OCI-LY7 (cell line): ENCODE measurements at regions not wholly inside any gene's neighbourhood (a gene's known extent, or its start where the extent isn't known, plus 50 kb on each side); places are given as distances from the start of the nearest gene placed in this dataset.

Experiments used
- BruUV-seq: library from RNA; stranded (reverse); fragments of 400-500 nt; replicated peaks from 2 replicates; lab custom pipeline; 2021; lab: Mats Ljungman, UMichigan
- CTCF ChIA-PET: fragments of 300-600 bp; sonication (Branson Sonifier 250); formaldehyde crosslinking; loops from one replicate; lab custom pipeline; 2022; ENCODE audit warnings: antibody characterized with exemption; ENCODE audit not compliant: unreplicated experiment; lab: Charles Lee
- POLR2A ChIA-PET: fragments of 300-600 bp; sonication (Branson Sonifier 250); formaldehyde crosslinking; loops from one replicate; lab custom pipeline; 2022; ENCODE audit warnings: antibody characterized with exemption; lab: Charles Lee
- DNase-seq: peaks from one replicate; pipeline ENCODE4 v3.0.0-alpha.2; 2015; ENCODE audit warnings: low spot score
- H2AFZ ChIP-seq: fragments of 200-600 bp; sonication (generic), shearing (Covaris generic); 2 replicates; pipeline ENCODE4 v1.6.1; 2014; ENCODE audit warnings: mild to moderate bottlenecking, antibody characterized with exemption, low read length, moderate library complexity
- H3K27ac ChIP-seq: fragments of 200-600 bp; sonication (generic); 2 replicates; pipeline ENCODE4 v1.5.1; 2014; ENCODE audit warnings: mixed run types, low read depth, mild to moderate bottlenecking, moderate library complexity, low read length, inconsistent platforms; ENCODE audit not compliant: poor library complexity, severe bottlenecking
- H3K36me3 ChIP-seq: fragments of 200-600 bp; sonication (generic); 2 replicates; pipeline ENCODE4 v1.6.1; 2014; ENCODE audit warnings: mild to moderate bottlenecking, antibody characterized with exemption, low read length, moderate library complexity, mixed read lengths; ENCODE audit not compliant: insufficient read depth
- H3K4me1 ChIP-seq: fragments of 200-600 bp; sonication (generic); 2 replicates; pipeline ENCODE4 v1.5.1; 2014; ENCODE audit warnings: mild to moderate bottlenecking, low read length; ENCODE audit not compliant: insufficient read depth, poor library complexity, severe bottlenecking
- H3K4me2 ChIP-seq: fragments of 200-600 bp; sonication (generic); 2 replicates; pipeline ENCODE4 v1.6.1; 2014; ENCODE audit warnings: mild to moderate bottlenecking, low read length
- H3K4me3 ChIP-seq: fragments of 200-600 bp; sonication (generic); 2 replicates; pipeline ENCODE4 v1.5.1; 2014; ENCODE audit warnings: mild to moderate bottlenecking, low read depth, low read length; ENCODE audit not compliant: poor library complexity, severe bottlenecking
- H3K79me2 ChIP-seq: fragments of 200-600 bp; sonication (generic); 2 replicates; pipeline ENCODE4 v1.6.1; 2016; ENCODE audit warnings: low read depth, mild to moderate bottlenecking, low read length, moderate library complexity, mixed read lengths; ENCODE audit not compliant: insufficient read depth
- H3K9me2 ChIP-seq: fragments of 200-600 bp; sonication (generic); 2 replicates; pipeline ENCODE4 v1.6.1; 2016; ENCODE audit warnings: mild to moderate bottlenecking, low read length, mixed read lengths; ENCODE audit not compliant: insufficient read depth
- H3K9me3 ChIP-seq: fragments of 200-600 bp; sonication (generic); 2 replicates; pipeline ENCODE4 v1.6.1; 2014; ENCODE audit warnings: mild to moderate bottlenecking, mixed run types, low read length, mixed read lengths
- H4K20me1 ChIP-seq: fragments of 200-600 bp; sonication (generic); 2 replicates; pipeline ENCODE4 v1.6.1; 2014; ENCODE audit warnings: mild to moderate bottlenecking, antibody characterized with exemption, low read length, moderate library complexity, mixed read lengths; ENCODE audit not compliant: insufficient read depth
- CTCF ChIP-seq: fragments of 200-600 bp; sonication (generic); conservative IDR thresholded peaks from 2 replicates; pipeline ENCODE4 v1.5.1; 2014; ENCODE audit warnings: mild to moderate bottlenecking, antibody characterized with exemption, low read length, moderate library complexity, mixed read lengths
- EZH2phosphoT487 ChIP-seq: fragments of 200-600 bp; sonication (generic); IDR thresholded peaks from 2 replicates; pipeline ENCODE4 v1.6.1; 2018; ENCODE audit warnings: low read depth, borderline replicate concordance, mild to moderate bottlenecking, mixed run types, antibody characterized with exemption, low read length, moderate library complexity, mixed read lengths
- intact Hi-C: fragments of 100-400 bp; cut with micrococcal nuclease; formaldehyde crosslinking; loops from one replicate; pipeline ENCODE4 v1.10.0; 2022; ENCODE audit not compliant: unreplicated experiment

- Histone ChIP-seq H3K4me3 (no peak overlapping the region), H3K27ac (no peak overlapping the region), H3K9me3 (no peaks in the 10 kb centered on the region), H2AFZ (no peak overlapping the region), H3K79me2 (no peaks in the 10 kb centered on the region), H3K4me2 (no peak overlapping the region), H3K4me1 (no peaks in the 10 kb centered on the region), H3K36me3 (no peaks in the 10 kb centered on the region), H4K20me1 (no peaks in the 10 kb centered on the region), H3K9me2 (no peaks in the 10 kb centered on the region)
- ChIA-PET CTCF (no interaction called here), POLR2A (interaction anchor here (0.7 kb wide), 1 partner anchor 1336 kb away, joined by 3 read pairs; no protein-coding TSS in a partner anchor)
- no peak for DNase-seq
- no TSS peak for BruUV-seq
- intact Hi-C loops, result no loop called here
- TF ChIP-seq CTCF, result no peak
Measured at GRCh38 chr18:30093376-30093775, 949.2 kb downstream of the DSC3 start.

GRCh38 chr18:30088238-30089015, 954.1 kb downstream of the DSC3 start:
- no peak for DNase-seq
- no peaks in the 10 kb centered on the region for H3K9me2 ChIP-seq
- no peak overlapping the region for H3K4me2 ChIP-seq
- intact Hi-C loops, result no loop called here
- no peak overlapping the region for H2AFZ ChIP-seq
- H3K27ac ChIP-seq, result no peak overlapping the region
- TF ChIP-seq CTCF, result no peak
- TF ChIP-seq EZH2phosphoT487, result no peak
- ChIA-PET POLR2A (interaction anchor here (0.9 kb wide), 1 partner anchor 29 kb away, joined by 3 read pairs; no protein-coding TSS in a partner anchor), CTCF (no interaction called here)
- no peaks in the 10 kb centered on the region for H4K20me1 ChIP-seq
- BruUV-seq, result no TSS peak
- H3K79me2 ChIP-seq, result no peaks in the 10 kb centered on the region
- H3K4me3 ChIP-seq, result no peak overlapping the region
- H3K9me3 ChIP-seq, result no peaks in the 10 kb centered on the region
- no peaks in the 10 kb centered on the region for H3K36me3 ChIP-seq
- H3K4me1 ChIP-seq, result no peaks in the 10 kb centered on the region

- Histone ChIP-seq H3K9me3 (no peaks in the 10 kb centered on the region), H2AFZ (no peak overlapping the region), H3K4me2 (no peak overlapping the region), H3K9me2 (no peaks in the 10 kb centered on the region), H3K4me1 (no peaks in the 10 kb centered on the region), H3K27ac (no peak overlapping the region), H3K36me3 (no peaks in the 10 kb centered on the region), H3K79me2 (no peaks in the 10 kb centered on the region), H4K20me1 (no peaks in the 10 kb centered on the region), H3K4me3 (no peak overlapping the region)
- BruUV-seq, result no TSS peak
- TF ChIP-seq EZH2phosphoT487 (no peak), CTCF (no peak)
- DNase-seq, result no peak
- ChIA-PET POLR2A (no interaction called here), CTCF (no interaction called here)
- intact Hi-C loops, result no loop called here
Measured at GRCh38 chr18:30086351-30086750, 956.2 kb downstream of the DSC3 start.
